Transverse colon (tissue), 4 donors: ENCODE measurements at regions not wholly inside any gene's neighbourhood (a gene's known extent, or its start where the extent isn't known, plus 50 kb on each side); places are given as distances from the start of the nearest gene placed in this dataset.

Experiments used
- DNase-seq: peaks from one replicate; pipeline ENCODE4 v3.0.0-alpha.2; 2019
- H3K27ac ChIP-seq, 4 donors: fragments of 200-600 bp; sonication (generic); 2 replicates each; pipeline ENCODE4 v1.5.1; 2016 to 2018; ENCODE audit warnings: inconsistent platforms in 4 of 4
- H3K27me3 ChIP-seq: fragments of 200-600 bp; sonication (generic); 2 replicates; pipeline ENCODE4 v1.5.1; 2017; ENCODE audit warnings: inconsistent platforms
- H3K36me3 ChIP-seq, 4 donors: fragments of 200-600 bp; sonication (generic); 2 replicates each; pipeline ENCODE4 v1.5.1; 2017 to 2019; ENCODE audit warnings: inconsistent platforms in 4 of 4
- H3K4me1 ChIP-seq, 4 donors: fragments of 200-600 bp; sonication (generic); 2 replicates each; pipeline ENCODE4 v1.5.1; 2017 to 2020; ENCODE audit warnings: inconsistent platforms in 4 of 4
- H3K4me3 ChIP-seq, 4 donors: fragments of 200-600 bp; sonication (generic); 1 replicate in 1 of 4; 2 replicates in 3 of 4; pipeline versions ENCODE4 v1.5.1 to v1.6.1; 2017 to 2019; ENCODE audit warnings: inconsistent platforms in 4 of 4
- H3K9me3 ChIP-seq, 2 donors: fragments of 200-600 bp; sonication (generic); 2 replicates each; pipeline ENCODE4 v1.5.1; 2017 to 2019; ENCODE audit warnings: inconsistent platforms in 2 of 2
- EP300 ChIP-seq: sonication (generic); formaldehyde crosslinking; IDR thresholded peaks from one replicate; pipeline ENCODE4 v1.6.1; 2017; ENCODE audit warnings: antibody characterized with exemption, low read depth
- POLR2A ChIP-seq: fragments of 450-650 bp; IDR thresholded peaks from one replicate; pipeline ENCODE4 v1.6.1; 2016; ENCODE audit warnings: antibody characterized with exemption, mild to moderate bottlenecking, moderate library complexity
- POLR2AphosphoS5 ChIP-seq, 3 donors: sonication (generic); formaldehyde crosslinking; IDR thresholded peaks; one replicate each; pipeline ENCODE4 v1.6.1; 2016; ENCODE audit warnings: antibody characterized with exemption in 3 of 3
- WGBS, 2 donors: methylation state at CpG; one replicate each; pipeline ENCODE4 v1.1.5; 2018; ENCODE audit warnings: low coverage in 1 of 2; 5-methylcytosine and 5-hydroxymethylcytosine counted together
- in situ Hi-C, 4 donors: fragments of 200-750 bp; cut with MboI; loops; one replicate each; pipeline versions ENCODE4 v1.15.0 to v1.15.1; 2017; ENCODE audit warnings: low sequenced_read_pairs in 3 of 4, low pct_ligation_motif_present in 1 of 4, low pct_unique_long_range_greater_than_20kb in 1 of 4
- intact Hi-C: fragments of 100-400 bp; cut with DNase I; formaldehyde crosslinking; loops from one replicate; pipeline ENCODE4 v1.15.1; 2023; ENCODE audit warnings: low total_unique reads
- TF ChIP-seq, protein P1 (sequence below), 5 experiments: fragments of 200-600 bp in 3 of 5; fragments of 450-650 bp in 2 of 5; sonication (generic) in 3 of 5; IDR thresholded peaks; 1 replicate in 2 of 5; 2 replicates in 3 of 5; pipeline ENCODE4 v1.5.1; 2016 to 2017; ENCODE audit warnings: antibody characterized with exemption in 5 of 5, inconsistent platforms in 3 of 5, mild to moderate bottlenecking in 2 of 5, moderate library complexity in 1 of 5

DNA sequence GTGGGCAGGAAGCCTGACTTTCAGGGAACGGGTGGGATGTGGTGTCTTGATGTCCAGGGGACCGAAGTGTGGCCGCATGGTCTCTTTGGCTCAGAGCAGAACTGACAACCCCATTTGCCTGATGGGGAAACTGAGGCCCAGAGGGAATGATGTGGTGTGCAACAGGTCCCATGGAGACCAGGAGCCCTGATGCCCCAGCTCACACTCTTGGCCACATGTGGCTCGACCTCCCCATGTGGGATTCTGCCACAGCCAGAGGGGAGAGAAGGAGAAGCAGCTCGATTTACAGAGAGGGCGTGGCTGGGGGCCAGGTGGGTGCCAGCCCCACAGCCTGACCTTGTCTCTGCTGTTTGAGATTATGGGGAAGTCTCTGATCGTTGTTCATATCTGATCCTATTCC lies 128.1 kb downstream of the TEX29 start:
- in situ Hi-C loops (no loop called here), intact Hi-C loops (no loop called here)
- Histone ChIP-seq H3K4me1 (no peaks in the 10 kb centered on the region), H3K36me3 (no peaks in the 10 kb centered on the region), H3K9me3 (peaks cover 6% of the 10 kb centered on the region in 2 donors), H3K27me3 (peaks cover 4% of the 10 kb centered on the region), H3K4me3 (no peak overlapping the region), H3K27ac (no peak overlapping the region)
- DNase-seq, result no peak
- 65 to 67% methylated on average over 3 to 7 of the region's 7 CpGs for WGBS, 2 donors
- TF ChIP-seq, protein P1, sequence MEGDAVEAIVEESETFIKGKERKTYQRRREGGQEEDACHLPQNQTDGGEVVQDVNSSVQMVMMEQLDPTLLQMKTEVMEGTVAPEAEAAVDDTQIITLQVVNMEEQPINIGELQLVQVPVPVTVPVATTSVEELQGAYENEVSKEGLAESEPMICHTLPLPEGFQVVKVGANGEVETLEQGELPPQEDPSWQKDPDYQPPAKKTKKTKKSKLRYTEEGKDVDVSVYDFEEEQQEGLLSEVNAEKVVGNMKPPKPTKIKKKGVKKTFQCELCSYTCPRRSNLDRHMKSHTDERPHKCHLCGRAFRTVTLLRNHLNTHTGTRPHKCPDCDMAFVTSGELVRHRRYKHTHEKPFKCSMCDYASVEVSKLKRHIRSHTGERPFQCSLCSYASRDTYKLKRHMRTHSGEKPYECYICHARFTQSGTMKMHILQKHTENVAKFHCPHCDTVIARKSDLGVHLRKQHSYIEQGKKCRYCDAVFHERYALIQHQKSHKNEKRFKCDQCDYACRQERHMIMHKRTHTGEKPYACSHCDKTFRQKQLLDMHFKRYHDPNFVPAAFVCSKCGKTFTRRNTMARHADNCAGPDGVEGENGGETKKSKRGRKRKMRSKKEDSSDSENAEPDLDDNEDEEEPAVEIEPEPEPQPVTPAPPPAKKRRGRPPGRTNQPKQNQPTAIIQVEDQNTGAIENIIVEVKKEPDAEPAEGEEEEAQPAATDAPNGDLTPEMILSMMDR (IDR thresholded peaks at IDR 0.05), result no peak
- no peak for TF ChIP-seq POLR2AphosphoS5 (IDR thresholded peaks at IDR 0.05)
- TF ChIP-seq POLR2A, result no peak
- no peak for TF ChIP-seq EP300

GRCh38 chr13:111449041-111449440 lies 128.6 kb downstream of the TEX29 start:
- intact Hi-C loops, result no loop called here

DNA sequence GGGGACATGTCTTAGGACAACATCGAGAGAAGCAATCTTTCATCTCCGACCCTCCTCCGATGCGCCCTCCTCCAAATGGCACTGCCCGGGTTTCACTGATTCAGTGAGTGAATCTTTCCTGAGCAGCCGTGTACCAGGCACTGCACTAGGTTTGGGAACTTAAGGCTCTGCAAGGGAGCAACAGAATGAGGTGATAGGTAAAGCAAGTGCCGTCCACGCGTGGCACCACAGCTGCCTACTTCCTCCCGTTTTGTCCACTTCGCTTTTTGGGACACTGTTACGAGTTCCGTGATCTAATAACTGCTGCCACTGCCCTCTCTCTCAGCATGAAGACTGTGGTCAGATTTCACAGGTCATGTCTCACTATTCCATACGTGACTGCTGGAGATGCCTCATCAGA lies 131.0 kb downstream of the TEX29 start:
- Histone ChIP-seq H3K36me3 (no peaks in the 10 kb centered on the region), H3K4me3 (no peak overlapping the region), H3K27me3 (peaks cover under 1% of the 10 kb centered on the region), H3K4me1 (no peaks in the 10 kb centered on the region), H3K27ac (no peak overlapping the region), H3K9me3 (peaks cover 3 to 9% of the 10 kb centered on the region in 2 donors)
- 82 to 87% methylated on average over 14 of the region's 14 CpGs for WGBS, 2 donors
- in situ Hi-C loops (loop anchor here in 3 of 4 donors (25.0 kb wide), 1 partner anchor 986 kb away; no protein-coding TSS in a partner anchor), intact Hi-C loops (no loop called here)
- no peak for DNase-seq
- TF ChIP-seq, protein P1 (IDR thresholded peaks at IDR 0.05), result no peak
- TF ChIP-seq EP300 (no peak), POLR2AphosphoS5 (IDR thresholded peaks at IDR 0.05) (no peak), POLR2A (no peak)

More at GRCh38 chr13:111449041-111449440, 128.6 kb downstream of the TEX29 start:
- TF ChIP-seq EP300, result no peak
- Histone ChIP-seq H3K9me3 (peaks cover 6 to 11% of the 10 kb centered on the region in 2 donors), H3K27me3 (peaks cover 4% of the 10 kb centered on the region), H3K4me3 (no peak overlapping the region), H3K27ac (no peak overlapping the region), H3K36me3 (no peaks in the 10 kb centered on the region), H3K4me1 (no peaks in the 10 kb centered on the region)
- 87% methylated on average over 7 of the region's 7 CpGs; no CpG with 5 or more reads in 1 of the 2 donors for WGBS, 2 donors
- in situ Hi-C loops, result no loop called here
- no peak for DNase-seq

DNA sequence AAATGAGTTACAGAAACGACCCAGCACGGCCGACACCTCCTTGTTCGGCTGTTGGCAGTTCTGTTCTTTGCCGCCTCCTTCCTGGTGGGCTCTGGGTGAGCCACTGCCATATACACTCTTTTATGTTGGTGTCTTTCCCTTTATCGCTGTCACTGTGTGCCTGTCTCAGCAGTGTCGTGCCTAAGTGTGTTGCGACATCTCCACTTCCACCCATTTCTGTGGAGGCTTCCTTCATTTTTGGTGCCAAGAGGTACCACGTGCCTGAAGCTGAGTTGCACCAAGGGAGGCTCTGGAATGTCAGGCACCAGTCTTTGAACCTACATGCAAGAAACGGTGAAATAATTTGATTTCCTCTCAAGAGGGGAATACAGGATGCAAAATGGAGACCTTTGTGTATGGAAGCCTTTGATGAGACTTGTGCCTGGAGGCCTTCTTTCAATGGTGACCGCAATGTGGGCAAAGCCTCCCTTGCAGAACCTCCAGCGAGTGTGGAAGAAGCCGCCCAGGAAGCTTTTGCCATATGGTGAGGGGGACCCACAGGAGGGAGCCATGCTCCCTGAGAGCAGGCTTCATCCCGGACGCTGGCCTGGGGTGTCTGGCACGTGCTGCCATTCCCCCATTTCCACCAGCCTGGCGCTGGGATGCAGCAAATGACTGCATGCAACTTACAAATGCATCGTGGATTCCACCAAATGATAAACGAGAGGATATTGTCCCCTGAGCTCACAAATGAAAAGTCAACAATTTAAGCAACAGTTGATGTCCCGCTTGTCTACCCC lies 136.2 kb downstream of the TEX29 start:
- H3K4me3 ChIP-seq, result no peak overlapping the region
- intact Hi-C loops, result no loop called here
- TF ChIP-seq POLR2A, result no peak
- TF ChIP-seq, protein P1 (IDR thresholded peaks at IDR 0.05), result no peak
- no peak for TF ChIP-seq POLR2AphosphoS5 (IDR thresholded peaks at IDR 0.05)
- TF ChIP-seq EP300, result no peak
- H3K27me3 ChIP-seq, result peaks cover 10% of the 10 kb centered on the region
- in situ Hi-C loops, result loop anchor here in 3 of 4 donors (25.0 kb wide), 1 partner anchor 981 kb away; no protein-coding TSS in a partner anchor
- H3K36me3 ChIP-seq, result no peaks in the 10 kb centered on the region
- H3K9me3 ChIP-seq, result peaks cover 0 to 6% of the 10 kb centered on the region in 2 donors
- DNase-seq, result no peak
- no peaks in the 10 kb centered on the region for H3K4me1 ChIP-seq
- WGBS, 2 donors, result 90% methylated on average over 11 to 20 of the region's 20 CpGs
- no peak overlapping the region for H3K27ac ChIP-seq
